Glutamatergic neuron (in vitro differentiated cells): ENCODE measurements at regions not wholly inside any gene's neighbourhood (a gene's known extent, or its start where the extent isn't known, plus 50 kb on each side); places are given as distances from the start of the nearest gene placed in this dataset.

ENCODE experiments used
- DNase-seq: peaks from one replicate; pipeline ENCODE4 v3.0.0; 2022
- H3K27ac Mint-ChIP-seq: one replicate; pipeline ENCODE4 v1.8.0; 2020; ENCODE audit warnings: mild to moderate bottlenecking, mixed read lengths, inconsistent platforms; ENCODE audit not compliant: unreplicated experiment
- H3K27me3 Mint-ChIP-seq: one replicate; pipeline ENCODE4 v1.8.0; 2020; ENCODE audit warnings: mild to moderate bottlenecking, moderate library complexity, mixed read lengths, inconsistent platforms; ENCODE audit not compliant: unreplicated experiment
- H3K36me3 Mint-ChIP-seq: one replicate; pipeline ENCODE4 v1.8.0; 2020; ENCODE audit warnings: mild to moderate bottlenecking, mixed read lengths, inconsistent platforms; ENCODE audit not compliant: unreplicated experiment
- H3K4me1 Mint-ChIP-seq: one replicate; pipeline ENCODE4 v1.8.0; 2020; ENCODE audit warnings: mild to moderate bottlenecking, low read depth, mixed read lengths, inconsistent platforms; ENCODE audit not compliant: unreplicated experiment
- H3K4me3 Mint-ChIP-seq: one replicate; pipeline ENCODE4 v1.8.0; 2020; ENCODE audit warnings: mild to moderate bottlenecking, mixed read lengths, inconsistent platforms; ENCODE audit not compliant: unreplicated experiment
- H3K9me3 Mint-ChIP-seq: one replicate; pipeline ENCODE4 v1.8.0; 2020; ENCODE audit warnings: mild to moderate bottlenecking, moderate library complexity, mixed read lengths, inconsistent platforms; ENCODE audit not compliant: unreplicated experiment
- TF ChIP-seq, protein P1 (sequence below): fragments of 200-600 bp; sonication (generic); IDR thresholded peaks from one replicate; pipeline ENCODE4 v1.5.0; 2021; ENCODE audit not compliant: partially characterized antibody, unreplicated experiment

- DNase-seq, result no peak
- Mint-ChIP-seq H3K27ac (no peak overlapping the region), H3K36me3 (no peaks in the 10 kb centered on the region), H3K9me3 (no peaks in the 10 kb centered on the region), H3K27me3 (no peaks in the 10 kb centered on the region), H3K4me3 (no peak overlapping the region), H3K4me1 (no peaks in the 10 kb centered on the region)
- TF ChIP-seq, protein P1, sequence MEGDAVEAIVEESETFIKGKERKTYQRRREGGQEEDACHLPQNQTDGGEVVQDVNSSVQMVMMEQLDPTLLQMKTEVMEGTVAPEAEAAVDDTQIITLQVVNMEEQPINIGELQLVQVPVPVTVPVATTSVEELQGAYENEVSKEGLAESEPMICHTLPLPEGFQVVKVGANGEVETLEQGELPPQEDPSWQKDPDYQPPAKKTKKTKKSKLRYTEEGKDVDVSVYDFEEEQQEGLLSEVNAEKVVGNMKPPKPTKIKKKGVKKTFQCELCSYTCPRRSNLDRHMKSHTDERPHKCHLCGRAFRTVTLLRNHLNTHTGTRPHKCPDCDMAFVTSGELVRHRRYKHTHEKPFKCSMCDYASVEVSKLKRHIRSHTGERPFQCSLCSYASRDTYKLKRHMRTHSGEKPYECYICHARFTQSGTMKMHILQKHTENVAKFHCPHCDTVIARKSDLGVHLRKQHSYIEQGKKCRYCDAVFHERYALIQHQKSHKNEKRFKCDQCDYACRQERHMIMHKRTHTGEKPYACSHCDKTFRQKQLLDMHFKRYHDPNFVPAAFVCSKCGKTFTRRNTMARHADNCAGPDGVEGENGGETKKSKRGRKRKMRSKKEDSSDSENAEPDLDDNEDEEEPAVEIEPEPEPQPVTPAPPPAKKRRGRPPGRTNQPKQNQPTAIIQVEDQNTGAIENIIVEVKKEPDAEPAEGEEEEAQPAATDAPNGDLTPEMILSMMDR, result no peak
These were observed 393.8 kb upstream of the FSTL5 start for GRCh38 chr4:162557516-162558106.

GRCh38 chr4:162535121-162535520 lies 371.3 kb upstream of the FSTL5 start:
- H3K27me3 Mint-ChIP-seq, result peaks cover 3% of the 10 kb centered on the region
- no peaks in the 10 kb centered on the region for H3K4me1 Mint-ChIP-seq
- no peaks in the 10 kb centered on the region for H3K36me3 Mint-ChIP-seq
- H3K9me3 Mint-ChIP-seq, result peaks cover 8% of the 10 kb centered on the region
- TF ChIP-seq, protein P1, result peak; percentile 66
- H3K4me3 Mint-ChIP-seq, result no peak overlapping the region
- DNase-seq, result no peak
- no peak overlapping the region for H3K27ac Mint-ChIP-seq

- H3K27me3 Mint-ChIP-seq, result no peaks in the 10 kb centered on the region
- no peaks in the 10 kb centered on the region for H3K36me3 Mint-ChIP-seq
- H3K4me1 Mint-ChIP-seq, result no peaks in the 10 kb centered on the region
- no peak overlapping the region for H3K27ac Mint-ChIP-seq
- TF ChIP-seq, protein P1, result no peak
- H3K9me3 Mint-ChIP-seq, result no peaks in the 10 kb centered on the region
- H3K4me3 Mint-ChIP-seq, result no peak overlapping the region
- DNase-seq, result no peak
These were observed 359.4 kb upstream of the FSTL5 start for GRCh38 chr4:162523171-162523570.

DNA sequence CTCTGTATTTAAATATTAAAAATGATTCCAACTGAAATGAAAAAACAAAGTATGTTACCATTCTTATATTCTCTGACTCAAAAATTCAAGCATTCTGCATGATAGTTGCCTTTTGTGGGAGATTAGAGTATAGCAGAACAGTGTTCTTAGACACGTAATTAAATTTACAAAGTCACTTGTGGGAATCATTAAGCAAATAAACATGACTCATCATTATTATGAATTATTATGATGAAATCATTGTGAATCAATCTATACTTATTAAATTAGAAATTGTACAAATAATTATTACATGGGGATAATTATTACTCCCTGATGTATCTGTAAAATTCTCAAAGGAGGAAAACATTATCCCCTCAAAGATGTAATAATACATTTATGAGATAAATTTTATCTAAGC lies 358.9 kb upstream of the FSTL5 start:
- Mint-ChIP-seq H3K36me3 (no peaks in the 10 kb centered on the region), H3K4me1 (no peaks in the 10 kb centered on the region), H3K27me3 (no peaks in the 10 kb centered on the region), H3K9me3 (no peaks in the 10 kb centered on the region), H3K27ac (no peak overlapping the region), H3K4me3 (no peak overlapping the region)
- DNase-seq, result no peak
- TF ChIP-seq, protein P1, result no peak

DNA sequence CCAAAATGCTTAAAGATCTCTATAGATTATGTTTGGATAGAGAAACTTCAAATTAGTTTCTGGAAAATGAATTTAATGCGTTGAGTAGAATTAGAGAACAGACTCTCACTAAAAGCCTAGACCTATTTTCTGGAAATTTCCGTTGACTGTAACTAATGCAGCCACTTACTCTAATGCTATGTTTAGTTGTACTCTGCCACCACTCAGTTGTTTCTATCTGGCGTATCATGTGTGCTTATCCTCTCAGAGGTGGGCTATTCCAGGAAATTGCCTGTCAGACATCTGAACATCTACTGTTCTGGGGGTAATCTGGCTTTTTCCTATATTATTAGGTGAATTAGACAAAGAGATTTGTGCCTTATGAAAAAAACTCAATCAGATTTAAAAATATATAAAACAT lies 347.1 kb upstream of the FSTL5 start:
- TF ChIP-seq, protein P1, result no peak
- Mint-ChIP-seq H3K9me3 (no peaks in the 10 kb centered on the region), H3K4me3 (no peak overlapping the region), H3K4me1 (no peaks in the 10 kb centered on the region), H3K27me3 (no peaks in the 10 kb centered on the region), H3K27ac (no peak overlapping the region), H3K36me3 (no peaks in the 10 kb centered on the region)
- no peak for DNase-seq
